Fibroblast of lung (primary cell): ENCODE measurements at regions not wholly inside any gene's neighbourhood (a gene's known extent, or its start where the extent isn't known, plus 50 kb on each side); places are given as distances from the start of the nearest gene placed in this dataset.

Experiments
- CTCF ChIP-seq, 2 donors: IDR thresholded peaks in 1 of 2; conservative IDR thresholded peaks in 1 of 2; 1 replicate in 1 of 2; 2 replicates in 1 of 2; pipeline ENCODE4 v1.5.1; 2011 to 2012; ENCODE audit warnings: low read length in 2 of 2, control low read depth in 1 of 2, inconsistent platforms in 1 of 2, low read depth in 1 of 2, mild to moderate bottlenecking in 1 of 2
- EZH2 ChIP-seq: IDR thresholded peaks from 2 replicates; pipeline ENCODE4 v1.5.1; 2012; ENCODE audit warnings: low read length, control low read depth, mild to moderate bottlenecking; ENCODE audit errors: missing control alignments

- TF ChIP-seq EZH2 (no peak), CTCF (conservative IDR thresholded peaks at IDR 0.05 in 1 of 2, IDR thresholded peaks at IDR 0.05 in 1 of 2; ENCODE audit: low read depth in 1 of 2, low read length in 2 of 2) (no peak)
These were observed 126.5 kb upstream of the CMC1 start for GRCh38 chr3:28114893-28115292.
